Skeletal muscle tissue (tissue), 3 donors: ENCODE measurements at regions not wholly inside any gene's neighbourhood (a gene's known extent, or its start where the extent isn't known, plus 50 kb on each side); places are given as distances from the start of the nearest gene placed in this dataset.
"Not testable (repeated sequence)": the region's sequence is repeated elsewhere in the genome, so short reads cannot be mapped to it uniquely, and the experiment has no call there.

Source experiments
- H3K27ac ChIP-seq: one replicate; pipeline ENCODE4 v1.7.0; 2013; ENCODE audit warnings: mild to moderate bottlenecking, low read depth, low read length, inconsistent platforms
- H3K27me3 ChIP-seq, 3 donors: one replicate each; pipeline ENCODE4 v1.7.0; 2013; ENCODE audit warnings: low read length in 3 of 3; ENCODE audit not compliant: control insufficient read depth in 3 of 3, insufficient read depth in 3 of 3
- H3K36me3 ChIP-seq, 3 donors: one replicate each; pipeline ENCODE4 v1.7.0; 2013; ENCODE audit warnings: low read length in 3 of 3; ENCODE audit not compliant: control insufficient read depth in 3 of 3, insufficient read depth in 3 of 3
- H3K4me1 ChIP-seq, 3 donors: one replicate each; pipeline ENCODE4 v1.7.0; 2013; ENCODE audit warnings: low read length in 3 of 3, mild to moderate bottlenecking in 3 of 3; ENCODE audit not compliant: control insufficient read depth in 3 of 3, insufficient read depth in 3 of 3
- H3K4me3 ChIP-seq, 3 donors: one replicate each; pipeline ENCODE4 v1.7.0; 2013; ENCODE audit warnings: low read length in 3 of 3
- H3K9ac ChIP-seq, 3 donors: one replicate each; pipeline ENCODE4 v1.7.0; 2013; ENCODE audit warnings: low read length in 3 of 3, mild to moderate bottlenecking in 3 of 3, moderate library complexity in 2 of 3, low read depth in 1 of 3
- H3K9me3 ChIP-seq, 3 donors: one replicate each; pipeline ENCODE4 v1.7.0; 2013; ENCODE audit warnings: low read length in 3 of 3; ENCODE audit not compliant: control insufficient read depth in 3 of 3
- donor health status: Osteomylitis.

DNA sequence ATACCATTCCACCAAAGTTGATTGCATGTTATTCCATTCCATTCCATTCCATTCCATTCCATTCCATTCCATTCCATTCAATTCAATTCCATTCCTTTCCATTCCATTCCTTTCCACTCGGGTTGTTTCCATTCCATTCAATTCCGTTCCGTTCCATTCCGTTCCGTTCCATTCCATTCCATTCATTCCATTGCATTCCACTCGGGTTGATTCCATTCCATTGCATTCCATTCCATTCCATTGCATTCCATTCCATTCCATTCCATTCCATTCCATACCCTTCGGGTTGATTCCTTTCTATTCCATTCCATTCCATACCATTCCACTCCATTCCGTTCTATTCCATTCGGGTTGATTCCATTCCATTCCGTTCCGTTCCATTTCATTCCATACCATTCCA, 166.9 kb downstream of the CWH43 start:
- H3K9ac ChIP-seq, H3K27me3 ChIP-seq, H3K36me3 ChIP-seq, H3K4me1 ChIP-seq, H3K27ac ChIP-seq: not testable (repeated sequence)
- Histone ChIP-seq H3K4me3 (peak overlapping the region in 1 of 3 donors; percentile 12), H3K9me3 (peaks cover 9 to 55% (median 30%) of the 10 kb centered on the region in 3 donors)

DNA sequence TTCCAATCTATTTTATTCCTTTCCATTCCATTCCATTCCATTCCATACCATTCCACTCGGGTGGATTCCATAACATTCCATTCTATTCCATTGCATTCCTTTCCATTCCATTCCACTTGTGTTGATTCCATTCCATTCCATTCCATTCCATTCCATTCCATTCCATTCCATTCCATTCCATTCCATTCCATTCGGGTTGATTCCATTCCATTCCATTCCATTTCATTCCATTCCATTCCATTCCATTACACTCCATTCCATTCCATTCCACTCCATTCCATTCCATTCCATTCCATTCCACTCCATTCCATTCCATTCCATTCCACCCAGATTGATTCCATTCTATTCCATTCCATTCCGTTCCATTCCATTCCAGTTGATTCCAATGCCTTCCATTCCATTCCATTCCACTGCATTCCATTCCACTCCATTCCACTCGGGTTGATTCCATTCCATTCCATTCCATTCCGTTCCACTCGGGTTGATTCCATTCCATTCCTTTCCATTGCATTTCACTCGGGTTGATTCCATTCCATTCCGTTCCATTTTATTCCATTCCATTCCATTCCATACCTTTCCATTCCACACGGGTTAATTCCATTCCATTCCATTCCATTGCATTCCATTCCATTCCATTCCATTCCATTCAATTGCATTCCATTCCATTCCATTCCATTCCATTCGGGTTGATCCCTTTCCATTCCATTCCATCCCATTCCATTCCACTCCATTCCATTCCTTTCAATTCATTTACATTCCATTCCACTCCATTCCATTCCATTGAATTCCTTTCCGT, 168.4 kb downstream of the CWH43 start:
- H3K36me3 ChIP-seq, H3K27me3 ChIP-seq, H3K4me3 ChIP-seq, H3K27ac ChIP-seq, H3K4me1 ChIP-seq, H3K9ac ChIP-seq: not testable (repeated sequence)
- H3K9me3 ChIP-seq = peaks cover 9 to 46% (median 26%) of the 10 kb centered on the region in 3 donors

DNA sequence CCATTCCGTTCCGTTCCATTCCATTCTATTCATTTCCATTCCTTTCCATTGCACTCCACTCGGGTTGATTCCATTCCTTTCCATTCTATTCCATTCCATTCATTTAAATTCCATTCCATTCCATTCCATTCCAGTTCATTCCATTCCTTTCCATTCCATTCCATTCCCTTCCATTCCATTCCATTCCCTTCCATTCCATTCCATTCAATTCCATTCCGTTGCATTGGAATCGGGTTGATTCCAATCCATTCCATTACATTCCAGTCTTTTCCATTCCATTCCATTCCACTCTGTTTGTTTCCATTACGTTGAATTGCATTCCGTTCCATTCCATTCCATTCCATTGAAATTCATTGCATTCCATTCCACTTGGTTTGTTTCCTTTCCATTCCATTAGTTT, 169.2 kb downstream of the CWH43 start:
- H3K4me3 ChIP-seq, H3K9ac ChIP-seq, H3K36me3 ChIP-seq, H3K27me3 ChIP-seq, H3K27ac ChIP-seq, H3K4me1 ChIP-seq: not testable (repeated sequence)
- peaks cover 6 to 40% (median 20%) of the 10 kb centered on the region in 3 donors for H3K9me3 ChIP-seq

DNA sequence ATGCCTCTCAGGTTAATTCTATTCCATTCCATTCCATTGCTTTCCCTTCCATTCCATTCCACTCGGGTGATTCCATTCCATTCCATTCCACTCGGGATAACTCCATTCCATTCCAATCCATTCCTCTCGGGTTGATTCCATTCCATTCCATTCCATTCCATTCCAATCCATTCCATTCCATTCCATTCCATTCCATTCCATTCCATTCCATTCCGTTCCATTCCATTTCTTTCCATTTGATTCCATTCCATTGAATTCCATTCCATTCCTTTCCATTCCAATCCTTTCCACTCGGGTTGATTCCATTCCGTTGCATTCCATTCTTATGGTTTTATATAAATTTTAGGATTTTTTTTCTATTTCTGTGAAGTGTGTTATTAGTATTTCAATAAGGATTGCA, 170.2 kb downstream of the CWH43 start:
- not testable (repeated sequence) for H3K27ac ChIP-seq, H3K9ac ChIP-seq, H3K27me3 ChIP-seq, H3K4me3 ChIP-seq, H3K36me3 ChIP-seq, H3K4me1 ChIP-seq
- H3K9me3 ChIP-seq = peaks cover 0 to 30% (median 15%) of the 10 kb centered on the region in 3 donors

DNA sequence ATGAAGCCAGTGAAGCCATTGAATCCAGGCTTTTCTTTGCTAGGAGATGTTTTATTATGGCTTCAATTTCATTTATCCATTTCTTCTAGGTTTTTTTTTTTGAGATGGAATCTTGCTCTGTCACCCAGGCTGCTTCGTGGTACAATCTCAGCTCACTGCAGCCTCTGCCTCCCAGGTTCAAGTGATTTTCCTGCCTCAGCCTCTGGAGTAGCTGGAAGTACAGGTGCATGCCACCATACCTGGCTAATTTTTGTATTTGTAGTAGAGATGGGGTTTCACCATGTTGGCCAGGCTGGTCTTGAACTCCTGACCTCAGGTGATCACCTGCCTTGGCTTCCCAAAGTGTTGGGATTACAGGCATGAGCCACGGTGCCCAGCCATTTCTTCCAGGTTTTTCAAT, 171.6 kb downstream of the CWH43 start:
- not testable (repeated sequence) for H3K4me1 ChIP-seq

DNA sequence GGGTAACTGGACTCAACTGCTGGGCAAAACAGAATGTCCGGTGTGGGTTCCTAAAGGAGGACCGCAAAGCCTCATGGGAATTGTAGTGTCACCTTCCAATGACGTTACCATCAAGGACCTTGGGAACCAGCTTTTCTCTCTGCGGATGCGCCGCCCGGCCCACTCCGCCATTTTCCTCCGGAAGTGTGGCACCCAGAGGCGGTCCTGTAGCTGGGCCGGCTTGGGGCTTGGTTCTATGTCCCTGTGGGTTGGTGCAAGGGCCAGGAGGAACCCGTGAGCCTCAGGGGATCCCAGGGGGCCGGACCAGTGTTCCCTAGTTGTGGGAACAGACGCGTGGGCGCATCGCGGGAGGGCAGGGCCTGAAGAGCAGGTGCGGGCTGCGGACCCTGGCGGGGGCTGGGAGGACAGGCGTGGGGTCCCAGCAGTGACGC, 175.1 kb downstream of the CWH43 start:
- H3K9me3 ChIP-seq, H3K9ac ChIP-seq, H3K36me3 ChIP-seq, H3K4me1 ChIP-seq, H3K27ac ChIP-seq, H3K27me3 ChIP-seq, H3K4me3 ChIP-seq: not testable (repeated sequence)

More for the DNA sequence above, 171.6 kb downstream of the CWH43 start:
- not testable (repeated sequence) for H3K27me3 ChIP-seq, H3K36me3 ChIP-seq, H3K27ac ChIP-seq, H3K4me3 ChIP-seq, H3K9ac ChIP-seq
- H3K9me3 ChIP-seq = peaks cover 0 to 27% (median 15%) of the 10 kb centered on the region in 3 donors

DNA sequence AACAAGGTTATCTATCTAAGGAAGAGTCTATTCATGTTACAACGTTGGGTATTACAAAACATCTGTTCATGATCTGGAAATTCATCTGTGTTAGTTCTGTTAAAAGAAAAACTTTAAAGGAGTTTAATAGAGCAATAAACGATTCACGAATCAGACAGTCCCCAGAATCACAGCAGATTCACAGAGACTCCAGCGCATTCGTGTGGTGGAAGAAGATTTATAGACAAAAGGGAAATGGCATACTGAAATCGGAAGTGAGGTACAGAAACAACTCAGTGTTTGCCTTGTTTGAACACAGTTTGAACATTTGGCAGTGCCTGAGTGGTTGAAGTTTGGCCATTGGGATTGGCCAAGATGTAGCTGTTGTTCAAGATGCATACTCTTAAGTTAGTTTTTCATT, 178.8 kb downstream of the CWH43 start:
- not testable (repeated sequence) for H3K27ac ChIP-seq, H3K4me3 ChIP-seq, H3K36me3 ChIP-seq, H3K9ac ChIP-seq, H3K4me1 ChIP-seq, H3K27me3 ChIP-seq, H3K9me3 ChIP-seq

DNA sequence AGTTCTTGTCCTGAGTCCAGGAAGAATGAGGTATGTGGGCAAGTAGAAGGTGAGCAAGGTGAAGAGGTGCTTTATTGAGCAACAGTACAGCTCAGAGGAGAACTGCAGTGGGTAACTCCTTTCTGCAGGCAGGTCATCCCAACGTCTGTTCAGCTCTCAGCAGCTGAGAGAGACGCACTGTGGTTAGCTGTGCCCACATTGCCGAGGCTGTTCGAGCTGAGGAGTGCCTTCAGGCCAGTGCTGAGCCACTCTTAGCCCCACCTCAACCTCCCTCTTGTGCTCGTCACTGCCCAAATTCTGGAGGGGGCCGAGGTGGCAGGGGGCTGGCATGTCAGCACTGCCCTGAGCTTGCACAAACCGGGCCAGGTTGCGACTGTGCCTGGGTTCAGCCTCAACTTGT, 191.8 kb downstream of the CWH43 start:
- not testable (repeated sequence) for H3K27me3 ChIP-seq, H3K9ac ChIP-seq, H3K9me3 ChIP-seq, H3K4me1 ChIP-seq, H3K4me3 ChIP-seq, H3K27ac ChIP-seq, H3K36me3 ChIP-seq

DNA sequence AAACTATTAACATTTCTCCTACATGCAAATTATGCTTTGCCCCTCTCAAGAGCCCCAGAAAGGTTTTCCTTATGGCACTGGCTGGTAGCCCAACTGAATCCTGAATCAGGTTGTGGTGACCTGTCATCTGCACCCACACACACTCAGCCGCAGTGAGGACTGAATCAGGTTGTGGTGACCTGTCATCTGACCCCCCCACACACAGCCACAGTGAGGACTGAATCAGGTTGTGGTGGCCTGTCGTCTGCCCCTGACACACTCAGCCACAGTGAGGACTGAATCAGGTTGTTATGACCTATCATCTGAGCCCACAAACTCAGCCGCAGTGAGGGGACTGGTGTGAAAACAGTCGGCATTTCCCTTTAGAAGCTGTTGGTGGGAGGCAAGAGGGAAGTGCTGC, 195.0 kb downstream of the CWH43 start:
- not testable (repeated sequence) for H3K36me3 ChIP-seq, H3K4me1 ChIP-seq

DNA sequence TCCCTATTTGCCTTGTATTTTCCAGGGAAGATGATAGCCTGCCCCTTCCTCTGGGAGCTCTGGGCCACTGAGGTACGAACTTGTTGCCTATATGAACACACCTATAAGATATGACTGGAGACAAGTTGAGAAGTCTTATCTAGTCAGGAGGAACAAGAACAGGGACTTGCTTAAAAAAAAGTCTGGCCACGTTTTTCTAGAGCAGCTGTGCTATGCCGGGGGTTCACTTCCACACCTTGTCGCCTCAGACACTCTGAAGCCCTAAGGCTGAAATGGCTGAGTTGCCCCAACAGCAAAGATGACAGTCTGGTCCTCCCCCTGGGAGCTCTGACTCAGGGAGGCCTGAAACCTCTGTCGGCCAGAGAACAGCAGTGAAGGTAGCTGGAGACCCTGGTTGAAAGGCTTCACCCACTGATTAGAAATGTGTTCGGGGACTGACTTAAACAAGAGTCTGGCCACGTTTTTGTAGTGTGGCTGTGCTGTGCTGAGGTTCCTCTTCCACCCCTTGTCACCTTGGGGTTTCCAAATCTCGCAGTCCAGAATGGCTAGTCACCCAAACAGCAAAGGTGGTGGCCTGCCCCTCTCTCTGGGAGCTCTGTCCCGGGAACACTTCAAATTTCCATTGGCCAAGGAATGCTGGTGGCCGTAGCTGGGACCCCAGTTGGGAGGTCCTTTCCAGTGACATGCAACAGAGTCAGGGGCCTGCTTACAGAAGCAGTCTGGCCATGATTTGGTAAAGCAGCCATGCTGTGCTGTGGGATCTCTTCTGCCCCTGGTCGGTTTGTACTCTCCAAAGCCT, 225.5 kb downstream of the CWH43 start:
- H3K36me3 ChIP-seq, H3K9ac ChIP-seq, H3K9me3 ChIP-seq, H3K27me3 ChIP-seq, H3K4me3 ChIP-seq, H3K4me1 ChIP-seq, H3K27ac ChIP-seq: not testable (repeated sequence)

More for the DNA sequence above, 195.0 kb downstream of the CWH43 start:
- H3K4me3 ChIP-seq, H3K9ac ChIP-seq, H3K27ac ChIP-seq, H3K9me3 ChIP-seq, H3K27me3 ChIP-seq: not testable (repeated sequence)
